HG02798 (cell line): ENCODE measurements at regions not wholly inside any gene's neighbourhood (a gene's known extent, or its start where the extent isn't known, plus 50 kb on each side); places are given as distances from the start of the nearest gene placed in this dataset.
A peak's percentile ranks its signal among the peaks of the same experiment; 100 is the strongest.

ENCODE experiments used
- ATAC-seq: cut with Tn5 transposase; IDR thresholded peaks from one replicate; pipeline ENCODE4 v1.9.1; 2021; ENCODE audit warnings: mild to moderate bottlenecking; ENCODE audit not compliant: unreplicated experiment, poor library complexity

DNA sequence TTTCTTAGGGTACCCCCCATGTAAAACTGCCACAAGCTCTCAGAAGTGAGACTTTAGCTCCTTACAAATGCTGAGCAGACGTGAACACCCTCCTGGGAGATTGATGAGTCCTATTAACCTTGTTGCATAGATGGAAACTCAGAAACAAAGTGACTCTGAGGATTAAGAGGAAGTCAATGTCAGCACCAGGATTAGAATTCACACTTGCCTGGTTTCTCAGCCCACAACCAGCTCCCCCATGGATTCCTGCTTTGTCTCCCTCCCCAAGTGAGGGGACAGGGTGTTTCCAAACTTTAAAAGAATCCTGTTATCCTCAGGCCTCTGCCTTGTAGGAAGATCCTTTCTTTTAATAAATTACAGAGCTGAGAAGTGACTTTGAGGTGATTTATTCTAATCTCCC, 324.4 kb downstream of the NDFIP2 start:
- no peak for ATAC-seq

DNA sequence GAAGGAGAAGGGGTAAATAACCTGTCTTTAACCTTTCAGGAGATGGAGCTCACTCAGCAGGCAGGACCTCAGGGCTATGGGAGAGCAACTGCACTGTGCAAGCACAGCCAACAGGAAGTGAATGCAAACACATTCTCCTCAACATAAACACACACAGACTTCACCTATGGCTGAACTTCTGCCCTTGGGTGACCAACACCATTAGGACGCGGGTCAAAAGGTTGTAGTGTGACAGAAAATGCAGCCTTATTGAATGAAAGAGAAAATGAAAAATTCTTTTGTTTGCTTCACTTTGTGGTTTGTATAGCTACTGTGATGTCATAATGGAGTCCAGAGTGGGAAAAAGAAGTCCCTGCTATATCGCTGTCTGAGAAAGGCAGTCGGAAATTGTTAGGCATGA, 323.0 kb downstream of the NDFIP2 start:
- ATAC-seq, result no peak

DNA sequence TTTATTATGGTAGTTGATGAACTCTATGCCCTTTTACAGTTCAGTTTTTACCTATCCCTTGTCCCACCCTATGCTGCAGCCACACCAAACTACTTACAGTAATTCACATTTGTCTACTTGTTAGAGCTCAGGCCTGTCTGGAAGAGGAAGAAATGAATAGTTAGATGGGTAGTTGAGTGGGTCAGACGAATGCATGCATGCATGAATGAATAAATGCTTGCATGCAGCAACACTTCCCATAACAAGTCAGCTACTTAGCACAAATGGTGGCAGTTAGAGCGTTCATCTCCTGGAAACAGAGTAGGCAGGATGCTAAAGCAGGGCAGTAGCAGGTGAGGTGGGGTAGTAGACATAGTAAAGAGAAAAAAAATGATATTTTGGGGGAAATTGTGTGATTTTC, 322.3 kb downstream of the NDFIP2 start:
- ATAC-seq, result no peak

DNA sequence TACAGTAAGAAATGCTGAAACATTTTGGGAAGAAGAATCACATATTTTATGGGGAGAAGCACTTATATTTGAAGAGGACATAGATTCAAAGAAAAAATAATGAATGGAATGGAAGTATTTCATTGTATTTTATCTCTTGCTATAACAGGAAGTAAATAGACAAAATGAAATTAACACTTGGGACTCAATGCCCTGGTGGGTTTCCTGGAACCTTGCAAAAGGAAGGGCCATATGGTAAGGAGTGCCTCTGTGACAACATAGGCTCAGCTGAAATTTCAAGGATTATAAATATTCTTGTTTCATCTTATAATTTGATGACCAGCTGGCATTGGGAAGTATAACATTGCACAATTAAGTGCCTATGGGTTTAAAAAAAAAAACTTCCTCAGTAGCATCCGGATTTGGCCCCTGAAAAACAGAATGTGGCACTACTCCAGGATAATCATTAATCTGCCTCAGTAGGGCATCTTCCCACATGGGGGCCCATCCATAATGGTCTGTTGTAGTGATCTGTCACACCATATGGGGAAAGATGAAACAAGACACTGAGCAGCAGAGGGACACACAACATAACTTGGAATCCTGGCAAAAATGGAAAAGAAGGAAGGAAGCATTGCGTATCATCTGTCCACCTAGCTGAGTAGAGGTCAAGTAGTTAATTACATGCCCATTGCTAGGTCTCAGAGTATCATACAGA, 321.6 kb downstream of the NDFIP2 start:
- no peak for ATAC-seq

DNA sequence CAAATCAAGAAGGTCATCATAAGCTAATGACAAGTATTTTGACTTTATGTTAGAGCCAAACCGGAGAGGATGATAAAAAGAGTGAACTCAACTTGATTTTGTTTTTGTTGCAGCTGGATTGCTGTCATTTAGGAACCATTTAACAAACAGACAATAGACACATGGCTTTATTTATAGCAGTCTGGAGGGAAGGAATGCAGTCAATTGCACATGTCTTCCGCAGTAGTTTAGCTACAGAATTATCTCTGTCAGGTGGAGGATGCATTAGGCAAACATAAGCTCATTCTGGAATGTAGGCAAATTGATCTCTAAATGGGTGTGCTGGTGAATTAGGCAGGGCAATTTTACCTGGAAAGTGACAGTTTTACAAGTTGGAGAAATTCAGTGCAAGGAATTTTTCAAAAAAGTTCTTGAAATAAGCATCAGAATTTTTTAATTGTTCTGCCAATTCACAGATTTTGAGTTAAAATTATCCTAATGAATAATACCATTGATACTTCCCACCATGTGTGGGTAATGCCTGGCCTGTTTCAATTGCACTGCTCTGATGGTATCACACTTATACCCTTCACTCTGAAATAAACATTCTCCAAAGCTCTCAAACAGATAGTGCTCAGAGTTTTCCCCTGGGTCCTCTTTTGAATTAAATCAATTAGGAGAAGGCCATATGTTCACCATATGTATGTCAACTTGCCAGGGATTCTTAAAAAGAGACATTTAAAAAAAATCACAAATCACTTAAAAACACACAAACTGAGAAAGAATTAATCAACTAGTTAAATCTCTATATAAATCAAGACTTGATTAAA, 318.3 kb downstream of the NDFIP2 start:
- no peak for ATAC-seq

DNA sequence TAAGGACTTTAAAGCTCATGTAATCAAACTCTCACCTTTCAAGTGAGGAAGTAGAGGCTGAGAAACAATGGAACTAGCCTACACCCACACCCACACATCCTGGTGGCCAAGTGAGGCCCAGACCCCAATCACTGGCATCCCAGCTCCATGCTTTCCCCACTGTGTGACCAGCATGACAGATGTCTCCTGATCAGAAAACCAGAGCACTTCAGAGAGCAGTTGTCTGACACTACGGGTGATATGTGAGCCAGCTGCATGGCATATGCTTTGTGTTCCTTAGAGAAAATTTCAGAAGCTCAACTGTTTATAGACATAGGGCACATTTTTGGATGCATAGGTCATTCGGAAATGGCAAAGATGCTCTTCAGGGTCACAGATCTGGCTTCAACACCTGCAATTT, 315.2 kb downstream of the NDFIP2 start:
- no peak for ATAC-seq

GRCh38 chr13:79794931-79795330, 314.0 kb downstream of the NDFIP2 start:
- no peak for ATAC-seq

- ATAC-seq, result no peak
Measured at GRCh38 chr13:79792716-79793115, 311.8 kb downstream of the NDFIP2 start.

DNA sequence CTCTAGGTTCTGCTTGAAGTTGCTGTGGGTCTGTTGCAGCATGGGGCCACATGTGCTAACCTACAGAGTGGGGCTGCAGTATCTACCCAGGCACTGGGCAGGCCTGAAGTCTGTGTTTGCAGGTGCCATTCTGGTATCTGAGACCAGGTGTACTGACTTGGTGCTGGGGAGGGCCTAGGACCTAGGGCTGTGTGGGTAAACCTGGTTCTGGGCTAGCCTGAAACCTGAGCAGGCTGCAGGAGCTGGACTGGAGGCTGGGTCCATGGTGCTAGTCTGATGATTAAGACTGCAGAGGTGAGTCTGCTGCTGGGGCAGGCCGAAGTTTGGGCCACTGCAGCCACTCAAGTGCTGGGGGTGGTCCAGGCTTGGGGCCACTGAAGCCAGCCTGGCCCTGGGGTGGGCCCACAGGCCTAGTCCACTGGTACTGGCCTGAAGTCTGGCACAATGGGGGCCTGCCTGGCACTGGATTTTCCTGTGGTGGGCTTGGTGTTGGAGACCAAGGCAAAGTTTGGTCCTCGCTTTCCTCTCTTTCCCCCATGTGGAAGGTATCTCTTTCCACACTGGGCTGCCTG, 310.6 kb downstream of the NDFIP2 start:
- no peak for ATAC-seq

DNA sequence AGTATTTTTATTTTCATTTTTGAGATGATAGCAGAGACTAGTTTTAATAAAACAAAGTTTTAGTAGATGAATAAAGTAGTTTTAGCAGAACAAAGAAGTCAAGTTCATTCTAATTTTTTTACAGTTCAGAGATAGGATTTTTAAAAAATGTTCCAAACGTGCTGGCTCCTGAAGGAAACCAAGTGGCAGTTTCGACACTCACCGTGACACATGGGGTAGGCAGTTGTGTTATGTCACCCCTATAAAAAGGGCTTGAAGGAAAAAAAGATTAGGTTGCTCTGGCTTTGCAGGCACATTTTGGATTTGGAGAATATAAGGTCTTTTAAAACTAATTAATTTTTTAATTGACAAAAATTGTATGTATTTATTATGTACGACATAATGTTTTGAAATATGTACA, 305.2 kb downstream of the NDFIP2 start:
- ATAC-seq, result no peak

GRCh38 chr13:79782541-79783205, 301.7 kb downstream of the NDFIP2 start:
- no peak for ATAC-seq

DNA sequence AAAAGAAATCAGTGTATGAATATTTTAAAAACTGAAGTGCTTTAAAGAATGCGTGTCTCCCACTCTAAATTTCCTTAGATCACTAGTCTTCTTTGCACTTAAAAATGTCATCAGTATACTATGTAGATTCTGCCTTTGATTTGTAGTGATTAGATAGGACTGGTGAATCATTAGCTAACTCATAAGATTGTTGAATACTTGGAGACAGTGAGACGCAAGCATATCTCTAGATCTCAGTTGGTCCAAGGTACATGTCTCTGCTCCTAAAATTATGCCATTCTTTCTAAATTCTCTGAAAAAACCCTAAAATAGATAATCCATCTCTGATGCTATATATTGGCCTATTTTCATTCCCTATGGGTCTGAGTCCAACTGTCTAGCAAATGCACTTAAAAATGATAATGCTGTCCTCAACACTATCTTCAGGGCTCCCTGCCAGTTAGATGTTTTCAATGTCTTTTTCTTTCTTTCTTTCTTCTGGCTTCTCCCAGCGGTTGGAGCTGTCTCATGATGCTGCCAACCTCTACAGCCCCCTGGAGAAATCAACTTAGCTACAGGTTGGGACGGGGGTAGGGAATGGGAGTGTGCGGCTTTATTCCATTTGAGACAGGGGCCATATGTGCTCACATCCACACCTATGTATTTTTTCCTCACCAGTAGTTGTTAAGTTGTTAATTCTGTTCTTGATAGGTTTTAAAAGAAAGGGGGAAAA, 301.0 kb downstream of the NDFIP2 start:
- ATAC-seq, result no peak

GRCh38 chr13:79780240-79780639, 299.3 kb downstream of the NDFIP2 start:
- peak; percentile 67 for ATAC-seq

DNA sequence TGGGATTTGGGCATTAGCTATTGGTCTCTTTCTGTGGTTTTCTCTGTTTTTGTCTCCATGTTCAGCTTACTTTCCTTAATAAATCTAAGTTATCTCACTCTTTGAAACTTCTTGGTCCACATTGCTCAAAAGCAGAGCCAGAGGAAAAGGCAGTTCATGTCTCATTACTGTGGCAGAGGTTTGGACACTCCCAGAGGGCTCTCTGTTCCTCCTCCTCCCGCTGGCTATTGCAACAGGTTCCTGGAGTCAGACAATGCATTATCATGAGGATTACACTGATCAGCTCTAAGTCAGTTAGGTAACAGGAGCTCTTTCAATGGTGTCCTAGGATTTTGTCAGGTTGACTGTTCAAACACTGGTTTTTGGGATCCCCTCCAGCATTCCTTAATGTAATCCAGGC, 298.8 kb downstream of the NDFIP2 start:
- no peak for ATAC-seq

DNA sequence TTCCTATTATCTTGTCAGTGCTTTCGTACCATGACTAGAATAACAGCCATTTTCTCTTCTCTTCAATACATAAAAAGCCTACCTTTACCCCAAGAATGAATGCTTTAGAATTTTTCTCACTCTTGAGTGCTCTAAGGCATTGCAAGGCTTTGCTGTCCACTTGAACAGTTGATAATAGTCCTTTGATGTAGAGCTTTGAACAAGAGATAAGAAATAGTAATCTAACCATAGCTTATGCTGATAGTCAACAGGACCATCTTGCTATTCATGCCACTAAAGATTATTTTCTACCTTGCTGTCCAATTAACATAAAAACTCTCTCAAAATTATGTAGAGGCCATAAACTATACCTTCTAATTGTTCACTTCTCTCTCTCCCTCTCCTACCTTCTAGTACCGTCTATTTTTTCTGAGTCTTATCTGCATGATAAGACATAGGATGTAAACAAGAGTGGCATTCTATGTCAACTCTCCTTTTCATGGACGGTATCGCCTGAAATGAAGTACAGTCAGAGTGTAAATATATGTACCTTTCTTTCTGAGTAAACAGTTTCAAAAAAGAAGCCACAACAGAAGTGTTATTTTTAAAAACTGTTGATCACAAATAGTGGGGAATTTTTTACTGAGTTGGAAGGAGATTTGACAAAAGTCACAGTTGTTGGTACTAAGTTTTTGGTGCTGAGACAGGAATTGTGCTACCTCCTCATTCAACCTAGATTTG, 297.9 kb downstream of the NDFIP2 start:
- peak; percentile 44 for ATAC-seq

DNA sequence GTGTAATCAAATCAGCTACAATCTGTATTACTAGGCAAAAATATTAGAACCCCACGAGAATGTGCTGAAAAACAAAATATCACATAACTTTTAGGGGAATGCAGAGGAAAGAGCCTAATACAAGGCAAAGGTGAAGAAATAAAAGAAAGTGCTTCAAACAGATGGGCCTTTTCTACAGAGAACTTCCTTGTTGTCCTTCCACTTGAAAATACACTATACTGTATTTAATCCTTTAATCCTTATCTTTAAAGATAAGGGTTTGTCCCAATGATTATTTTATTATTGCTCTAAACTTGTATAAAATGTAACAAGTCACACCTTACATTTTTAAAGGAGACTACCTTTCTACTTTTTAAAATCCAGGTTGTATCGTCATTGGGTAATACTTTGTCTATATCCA, 296.5 kb downstream of the NDFIP2 start:
- no peak for ATAC-seq

DNA sequence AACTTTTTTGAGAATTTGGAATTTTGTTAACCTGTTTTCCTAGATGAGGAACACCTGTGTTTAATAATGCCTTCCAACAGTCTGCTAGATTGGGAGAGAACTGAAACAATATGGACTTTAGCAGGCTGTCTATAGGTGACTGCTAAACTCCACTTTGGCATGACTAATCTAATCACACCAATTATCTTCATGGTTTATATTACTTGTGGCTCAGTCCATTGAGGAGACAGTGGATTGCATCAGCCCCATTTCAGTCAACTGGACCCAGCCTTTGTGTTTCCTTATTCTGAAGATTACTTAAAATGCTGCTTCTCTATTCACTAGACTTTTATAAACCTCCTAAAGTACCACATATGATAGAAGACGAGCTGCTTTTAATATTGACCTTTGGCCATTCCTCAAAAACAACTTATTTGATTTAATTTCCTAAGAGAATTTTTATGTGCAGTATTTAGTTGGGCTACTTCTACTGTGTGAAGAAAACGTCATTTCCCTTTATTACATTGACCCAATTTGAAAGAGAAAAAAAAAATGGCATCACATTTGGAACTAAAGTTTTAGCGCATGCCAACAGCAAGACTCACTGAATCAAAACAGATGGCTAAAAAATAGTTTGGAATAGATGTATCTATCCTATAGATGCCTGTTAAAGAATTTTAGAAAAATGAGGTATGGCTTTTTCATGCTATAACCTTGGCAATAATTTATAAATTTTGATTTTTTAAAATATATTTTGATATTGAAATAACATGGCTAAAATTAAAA, 295.8 kb downstream of the NDFIP2 start:
- no peak for ATAC-seq

GRCh38 chr13:79775830-79776229, 294.9 kb downstream of the NDFIP2 start:
- peak; percentile 34 for ATAC-seq

DNA sequence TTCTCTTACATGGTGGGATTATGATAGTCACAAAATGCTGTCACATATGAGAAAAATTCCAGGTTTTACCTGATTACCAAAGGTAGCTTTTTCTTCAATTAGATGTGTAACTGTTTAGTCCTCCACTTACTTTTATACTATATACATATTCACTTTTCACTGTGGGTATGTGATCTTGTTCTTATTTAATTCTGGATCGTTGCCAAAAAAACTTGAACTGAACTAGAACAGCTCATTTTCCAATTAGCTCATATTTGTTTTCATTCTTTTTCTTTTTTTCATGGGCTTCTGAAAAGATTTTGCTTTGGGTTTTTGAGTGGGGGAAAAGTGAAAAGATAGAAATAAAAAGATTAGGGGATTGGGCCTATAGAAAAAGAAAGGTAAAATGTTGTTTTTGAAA, 291.9 kb downstream of the NDFIP2 start:
- no peak for ATAC-seq
